SK-N-SH (cell line): ENCODE measurements at regions not wholly inside any gene's neighbourhood (a gene's known extent, or its start where the extent isn't known, plus 50 kb on each side); places are given as distances from the start of the nearest gene placed in this dataset.

Source experiments
- CTCF ChIA-PET: fragments of 300-600, 350-600 bp; formaldehyde crosslinking; extraction: SDS; loops from one replicate; lab custom pipeline; 2021; lab: Yijun Ruan, JAX
- POLR2A ChIA-PET: fragments of 350-600 bp; sonication (Branson Sonifier 250); formaldehyde crosslinking; extraction: SDS; loops from one replicate; lab custom pipeline; 2020; ENCODE audit warnings: antibody characterized with exemption, inconsistent platforms; lab: Yijun Ruan, JAX
- DNase-seq: peaks from one replicate; pipeline ENCODE4 v3.0.0; 2012
- H2AFZ ChIP-seq: fragments of 200-600 bp; sonication (generic); 2 replicates; pipeline ENCODE4 v1.8.1; 2016; ENCODE audit warnings: antibody characterized with exemption, mild to moderate bottlenecking, low read depth
- H3F3A ChIP-seq: fragments of 200-600 bp; sonication (generic); replicated peaks from 2 replicates; pipeline ENCODE3; 2016; ENCODE audit warnings: antibody characterized with exemption, mild to moderate bottlenecking; ENCODE audit not compliant: insufficient read depth
- H3K27ac ChIP-seq, 2 experiments: fragments of 200-500 bp in 1 of 2; fragments of 200-600 bp in 1 of 2; sonication (Bioruptor generic) in 1 of 2; sonication (generic), shearing (Covaris generic) in 1 of 2; 2 replicates each; pipeline versions ENCODE4 v1.5.1 to v1.6.1; 2014 to 2016; ENCODE audit warnings: low read depth in 2 of 2, inconsistent platforms in 1 of 2, low read length in 1 of 2, mild to moderate bottlenecking in 1 of 2, mixed read lengths in 1 of 2
- H3K27me3 ChIP-seq: fragments of 200-600 bp; sonication (generic), shearing (Covaris generic); 2 replicates; pipeline ENCODE4 v1.6.1; 2016; ENCODE audit warnings: mixed run types; ENCODE audit not compliant: insufficient read depth
- H3K36me3 ChIP-seq, 2 experiments: fragments of 200-500 bp in 1 of 2; fragments of 200-600 bp in 1 of 2; sonication (Bioruptor generic) in 1 of 2; sonication (generic) in 1 of 2; replicated peaks in 1 of 2; 2 replicates each; pipeline versions ENCODE3 to v1.5.1; 2014 to 2016; ENCODE audit warnings: low read length in 1 of 2, mild to moderate bottlenecking in 1 of 2; ENCODE audit not compliant: insufficient read depth in 2 of 2, control insufficient read depth in 1 of 2
- H3K4me1 ChIP-seq, 2 experiments: fragments of 200-500 bp in 1 of 2; fragments of 200-600 bp in 1 of 2; sonication (Bioruptor generic) in 1 of 2; sonication (generic), shearing (Covaris generic) in 1 of 2; 2 replicates each; pipeline versions ENCODE4 v1.5.1 to v1.6.1; 2014 to 2016; ENCODE audit warnings: low read depth in 1 of 2, low read length in 1 of 2, mixed run types in 1 of 2; ENCODE audit not compliant: insufficient read depth in 2 of 2, control insufficient read depth in 1 of 2
- H3K4me2 ChIP-seq: fragments of 200-600 bp; sonication (generic), shearing (Covaris generic); 2 replicates; pipeline ENCODE4 v1.6.1; 2017; ENCODE audit warnings: mixed run types
- H3K4me3 ChIP-seq, 2 experiments: fragments of 200-500 bp in 1 of 2; fragments of 200-600 bp in 1 of 2; sonication (Bioruptor generic) in 1 of 2; sonication (generic), shearing (Covaris generic) in 1 of 2; 2 replicates each; pipeline versions ENCODE4 v1.5.1 to v1.8.1; 2014 to 2016; ENCODE audit warnings: low read depth in 2 of 2, inconsistent platforms in 1 of 2, low read length in 1 of 2, mild to moderate bottlenecking in 1 of 2, mixed read lengths in 1 of 2, moderate library complexity in 1 of 2
- H3K79me2 ChIP-seq: fragments of 200-600 bp; sonication (generic); 2 replicates; pipeline ENCODE4 v1.8.1; 2017; ENCODE audit warnings: mild to moderate bottlenecking; ENCODE audit not compliant: insufficient read depth
- H3K9ac ChIP-seq: fragments of 200-600 bp; sonication (generic); 2 replicates; pipeline ENCODE4 v1.6.1; 2017; ENCODE audit warnings: mixed run types
- H3K9me2 ChIP-seq: fragments of 200-600 bp; sonication (generic); 2 replicates; pipeline ENCODE4 v1.6.1; 2017; ENCODE audit warnings: mixed run types
- H3K9me3 ChIP-seq: fragments of 200-600 bp; sonication (generic); 2 replicates; pipeline ENCODE4 v1.6.1; 2017; ENCODE audit warnings: mixed run types, mild to moderate bottlenecking, moderate library complexity
- H4K20me1 ChIP-seq: fragments of 200-600 bp; sonication (generic); 2 replicates; pipeline ENCODE4 v1.6.1; 2017; ENCODE audit warnings: mild to moderate bottlenecking, mixed run types; ENCODE audit not compliant: insufficient read depth
- CHD2 ChIP-seq: fragments of 150-350 bp; IDR thresholded peaks from 2 replicates; pipeline ENCODE4 v1.6.1; 2018; ENCODE audit warnings: low read length; ENCODE audit not compliant: partially characterized antibody
- ELF1 ChIP-seq: IDR thresholded peaks from 2 replicates; pipeline ENCODE4 v1.4.0; 2012
- EP300 ChIP-seq, 2 experiments: IDR thresholded peaks; 2 replicates each; pipeline versions ENCODE4 v1.4.0 to v1.6.1; 2012; ENCODE audit warnings: borderline replicate concordance in 1 of 2, low read depth in 1 of 2, low read length in 1 of 2
- EZH2phosphoT487 ChIP-seq: fragments of 200-600 bp; sonication (generic); IDR thresholded peaks from 2 replicates; pipeline ENCODE4 v1.6.1; 2017; ENCODE audit warnings: low read depth, mixed run types, mild to moderate bottlenecking, antibody characterized with exemption, moderate library complexity, borderline replicate concordance
- FOSL2 ChIP-seq: IDR thresholded peaks from 2 replicates; pipeline ENCODE4 v1.4.0; 2012; ENCODE audit warnings: low read depth, mild to moderate bottlenecking, moderate library complexity, borderline replicate concordance
- FOXJ3 ChIP-seq: sonication (generic); formaldehyde crosslinking; IDR thresholded peaks from 2 replicates; pipeline ENCODE4 v1.5.1; 2020; ENCODE audit warnings: mild to moderate bottlenecking, missing genetic modification reagents
- GABPA ChIP-seq: IDR thresholded peaks from 2 replicates; pipeline ENCODE4 v1.4.0; 2012; ENCODE audit warnings: low read depth, mild to moderate bottlenecking
- GATA2 ChIP-seq: sonication (generic); formaldehyde crosslinking; IDR thresholded peaks from 2 replicates; pipeline ENCODE4 v1.5.0; 2020; ENCODE audit warnings: mild to moderate bottlenecking, missing genetic modification reagents
- NFIC ChIP-seq: IDR thresholded peaks from 2 replicates; pipeline ENCODE4 v1.4.0; 2012; ENCODE audit warnings: borderline replicate concordance
- RAD21 ChIP-seq: IDR thresholded peaks from 2 replicates; pipeline ENCODE4 v1.6.1; 2012; ENCODE audit warnings: mild to moderate bottlenecking, low read length
- RCOR1 ChIP-seq: fragments of 150-350 bp; IDR thresholded peaks from 2 replicates; pipeline ENCODE4 v1.6.1; 2017; ENCODE audit warnings: antibody characterized with exemption, low read length
- REST ChIP-seq: IDR thresholded peaks from 2 replicates; pipeline ENCODE4 v1.6.1; 2012; ENCODE audit warnings: mild to moderate bottlenecking, low read depth, low read length, moderate library complexity
- SIN3A ChIP-seq: IDR thresholded peaks from 2 replicates; pipeline ENCODE4 v1.6.1; 2012; ENCODE audit warnings: low read depth, mild to moderate bottlenecking, low read length, moderate library complexity, borderline replicate concordance
- SMC3 ChIP-seq: IDR thresholded peaks from 2 replicates; pipeline ENCODE4 v1.6.1; 2012; ENCODE audit warnings: low read depth, low read length, improper control_type of control experiment
- TAF1 ChIP-seq: IDR thresholded peaks from 2 replicates; pipeline ENCODE4 v1.6.1; 2012; ENCODE audit warnings: low read depth, mild to moderate bottlenecking, low read length, moderate library complexity, borderline replicate concordance
- TCF12 ChIP-seq: IDR thresholded peaks from 2 replicates; pipeline ENCODE4 v1.4.0; 2012
- TEAD4 ChIP-seq: IDR thresholded peaks from 2 replicates; pipeline ENCODE4 v1.4.0; 2012; ENCODE audit warnings: mild to moderate bottlenecking, borderline replicate concordance; ENCODE audit not compliant: insufficient read depth
- YY1 ChIP-seq: IDR thresholded peaks from 2 replicates; pipeline ENCODE4 v1.4.0; 2012; ENCODE audit warnings: low read depth, mild to moderate bottlenecking
- WGBS: methylation state at CpG from one replicate; pipeline ENCODE4 v1.1.6; 2017; ENCODE audit warnings: low lambda C conversion rate; 5-methylcytosine and 5-hydroxymethylcytosine counted together
- TF ChIP-seq, protein P1 (sequence below): IDR thresholded peaks from 2 replicates; pipeline ENCODE4 v1.4.0; 2012; ENCODE audit warnings: low read depth
- TF ChIP-seq, protein P2 (sequence below): fragments of 150-350 bp; IDR thresholded peaks from 2 replicates; pipeline ENCODE4 v1.6.1; 2016; ENCODE audit warnings: mild to moderate bottlenecking, low read depth, low read length

- POLR2A ChIA-PET = interaction anchor here (0.7 kb wide), 1 partner anchor 30 kb away, joined by 3 read pairs; no protein-coding TSS in a partner anchor
- TF ChIP-seq CHD2 (no peak), TCF12 (no peak), FOXJ3 (CRISPR knock-in tag) (no peak), EP300 (IDR thresholded peaks at IDR 0.05; ENCODE audit: borderline replicate concordance in 1 of 2, low read depth in 1 of 2, low read length in 1 of 2) (no peak), NFIC (no peak), TAF1 (no peak), RAD21 (no peak), SMC3 (no peak), GATA2 (CRISPR knock-in tag) (no peak), TEAD4 (no peak), ELF1 (no peak), RCOR1 (no peak), SIN3A (no peak), REST (no peak), GABPA (no peak), EZH2phosphoT487 (no peak), FOSL2 (no peak), YY1 (no peak)
- TF ChIP-seq, protein P1, sequence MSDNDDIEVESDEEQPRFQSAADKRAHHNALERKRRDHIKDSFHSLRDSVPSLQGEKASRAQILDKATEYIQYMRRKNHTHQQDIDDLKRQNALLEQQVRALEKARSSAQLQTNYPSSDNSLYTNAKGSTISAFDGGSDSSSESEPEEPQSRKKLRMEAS = no peak
- TF ChIP-seq, protein P2, sequence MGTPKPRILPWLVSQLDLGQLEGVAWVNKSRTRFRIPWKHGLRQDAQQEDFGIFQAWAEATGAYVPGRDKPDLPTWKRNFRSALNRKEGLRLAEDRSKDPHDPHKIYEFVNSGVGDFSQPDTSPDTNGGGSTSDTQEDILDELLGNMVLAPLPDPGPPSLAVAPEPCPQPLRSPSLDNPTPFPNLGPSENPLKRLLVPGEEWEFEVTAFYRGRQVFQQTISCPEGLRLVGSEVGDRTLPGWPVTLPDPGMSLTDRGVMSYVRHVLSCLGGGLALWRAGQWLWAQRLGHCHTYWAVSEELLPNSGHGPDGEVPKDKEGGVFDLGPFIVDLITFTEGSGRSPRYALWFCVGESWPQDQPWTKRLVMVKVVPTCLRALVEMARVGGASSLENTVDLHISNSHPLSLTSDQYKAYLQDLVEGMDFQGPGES = no peak
- H3K9me3 ChIP-seq = no peaks in the 10 kb centered on the region
- H3K4me3 ChIP-seq = no peak overlapping the region
- DNase-seq = no peak
- no peak overlapping the region for H3K27ac ChIP-seq
- H3K36me3 ChIP-seq = no peaks in the 10 kb centered on the region
- 65% methylated on average over 4 of the region's 4 CpGs for WGBS
- H3K4me1 ChIP-seq = peaks cover 0 to under 1% of the 10 kb centered on the region in 2 experiments; a peak in 1 of 4 replicates
- CTCF ChIA-PET = interaction anchor here (7.4 kb wide), 1 partner anchor 31 kb away, joined by 30 read pairs; no protein-coding TSS in a partner anchor
- no peak overlapping the region for H2AFZ ChIP-seq
- H3K4me2 ChIP-seq = no peak overlapping the region
- no peaks in the 10 kb centered on the region for H3F3A ChIP-seq
- H3K9me2 ChIP-seq = no peaks in the 10 kb centered on the region
- H3K27me3 ChIP-seq = peaks cover 36% of the 10 kb centered on the region
- H4K20me1 ChIP-seq = no peaks in the 10 kb centered on the region
- H3K9ac ChIP-seq = no peak overlapping the region
- H3K79me2 ChIP-seq = no peaks in the 10 kb centered on the region
These were observed 187.3 kb downstream of the MELK start for GRCh38 chr9:36759976-36760375.
